ENCODE measurements at regions not wholly inside any gene's neighbourhood (a gene's known extent, or its start where the extent isn't known, plus 50 kb on each side); places are given as distances from the start of the nearest gene placed in this dataset.

DNA sequence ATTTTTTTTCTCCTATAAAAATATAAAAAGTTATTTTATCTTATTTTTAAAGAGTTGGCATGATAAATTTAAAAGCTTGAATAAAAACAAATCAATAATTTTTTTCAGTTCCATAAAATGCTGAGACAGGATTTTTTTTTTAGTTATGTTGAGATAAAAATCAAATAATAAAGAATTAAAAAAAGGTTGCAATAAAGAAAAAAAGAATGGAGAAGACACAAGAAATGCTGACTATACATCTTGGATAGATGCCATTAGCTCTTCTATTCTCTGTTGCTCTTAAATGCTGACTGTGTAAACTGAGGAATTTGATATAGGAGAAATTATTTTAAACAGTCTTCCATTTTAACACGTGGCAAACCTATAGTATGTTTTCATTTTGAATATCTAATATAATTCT lies 2298.5 kb downstream of the MRPL39 start:
- TF ChIP-seq GATA3 (IDR thresholded peaks at IDR 0.05; ENCODE audit: low read depth, low read length) (no peak), GATA2 (IDR thresholded peaks at IDR 0.05; ENCODE audit: low read depth, low read length) (no peak)
